Ovary (tissue), 3 donors: ENCODE measurements at regions not wholly inside any gene's neighbourhood (a gene's known extent, or its start where the extent isn't known, plus 50 kb on each side); places are given as distances from the start of the nearest gene placed in this dataset.

Source experiments
- EP300 ChIP-seq: sonication (generic); formaldehyde crosslinking; IDR thresholded peaks from one replicate; pipeline ENCODE4 v1.6.1; 2017; ENCODE audit warnings: antibody characterized with exemption
- TF ChIP-seq, protein P1 (sequence below), 3 donors: fragments of 450-650 bp in 2 of 3; fragments of 200-600 bp in 1 of 3; IDR thresholded peaks; one replicate each; pipeline versions ENCODE4 v1.5.1 to v1.8.0; 2016 to 2022; ENCODE audit warnings: antibody characterized with exemption in 3 of 3, mild to moderate bottlenecking in 1 of 3
- donor health status: DM: no; HTN: no; CAD: no.

DNA sequence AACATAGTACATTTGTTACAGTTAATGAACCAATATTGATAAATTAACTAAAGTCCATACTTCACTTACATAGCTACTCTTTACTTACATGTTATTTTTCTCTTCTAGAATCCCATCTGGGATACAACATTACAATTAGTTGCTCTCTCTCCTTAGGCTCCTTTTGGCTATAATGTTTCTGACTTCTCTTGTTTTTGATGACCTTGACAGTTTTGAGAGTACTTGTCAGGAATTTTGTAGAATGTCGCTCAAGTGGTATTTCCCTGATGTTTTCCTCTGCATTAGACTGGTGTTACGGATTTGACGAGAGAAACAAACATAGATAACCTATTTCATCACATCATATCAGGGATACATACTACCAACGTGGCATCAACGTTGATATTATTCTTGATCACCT is 925.4 kb upstream of the TMPRSS15 start:
- no peak for TF ChIP-seq EP300
- TF ChIP-seq, protein P1, sequence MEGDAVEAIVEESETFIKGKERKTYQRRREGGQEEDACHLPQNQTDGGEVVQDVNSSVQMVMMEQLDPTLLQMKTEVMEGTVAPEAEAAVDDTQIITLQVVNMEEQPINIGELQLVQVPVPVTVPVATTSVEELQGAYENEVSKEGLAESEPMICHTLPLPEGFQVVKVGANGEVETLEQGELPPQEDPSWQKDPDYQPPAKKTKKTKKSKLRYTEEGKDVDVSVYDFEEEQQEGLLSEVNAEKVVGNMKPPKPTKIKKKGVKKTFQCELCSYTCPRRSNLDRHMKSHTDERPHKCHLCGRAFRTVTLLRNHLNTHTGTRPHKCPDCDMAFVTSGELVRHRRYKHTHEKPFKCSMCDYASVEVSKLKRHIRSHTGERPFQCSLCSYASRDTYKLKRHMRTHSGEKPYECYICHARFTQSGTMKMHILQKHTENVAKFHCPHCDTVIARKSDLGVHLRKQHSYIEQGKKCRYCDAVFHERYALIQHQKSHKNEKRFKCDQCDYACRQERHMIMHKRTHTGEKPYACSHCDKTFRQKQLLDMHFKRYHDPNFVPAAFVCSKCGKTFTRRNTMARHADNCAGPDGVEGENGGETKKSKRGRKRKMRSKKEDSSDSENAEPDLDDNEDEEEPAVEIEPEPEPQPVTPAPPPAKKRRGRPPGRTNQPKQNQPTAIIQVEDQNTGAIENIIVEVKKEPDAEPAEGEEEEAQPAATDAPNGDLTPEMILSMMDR (IDR thresholded peaks at IDR 0.05): no peak
